Stimulated activated effector memory CD8-positive, alpha-beta T cell treated with anti-CD3 and anti-CD28 coated beads, Interleukin-12 subunit alpha, Interleukin-12 subunit beta, amount 100 ng/mL, for 72 hours (primary cell): ENCODE measurements at regions not wholly inside any gene's neighbourhood (a gene's known extent, or its start where the extent isn't known, plus 50 kb on each side); places are given as distances from the start of the nearest gene placed in this dataset.

Experiments
- ATAC-seq: fragments of 150-1000 bp; cut with Tn5 transposase; 2 replicates; pipeline ENCODE4 v1.10.0; 2021
- DNase-seq, 2 donors: peaks; one replicate each; pipeline ENCODE4 v3.0.0; 2021 to 2022; ENCODE audit warnings: low spot score in 2 of 2
- H3K27ac Mint-ChIP-seq: one replicate; pipeline ENCODE4 v1.8.0; 2022; ENCODE audit warnings: mild to moderate bottlenecking, mixed read lengths
- H3K36me3 Mint-ChIP-seq: one replicate; pipeline ENCODE4 v1.8.0; 2022; ENCODE audit warnings: mild to moderate bottlenecking, mixed read lengths
- H3K4me1 Mint-ChIP-seq: one replicate; pipeline ENCODE4 v1.8.0; 2022; ENCODE audit warnings: mixed read lengths
- H3K4me3 Mint-ChIP-seq: one replicate; pipeline ENCODE4 v1.8.0; 2022; ENCODE audit warnings: mild to moderate bottlenecking, mixed read lengths
- H3K9me3 Mint-ChIP-seq: one replicate; pipeline ENCODE4 v1.8.0; 2022; ENCODE audit warnings: mixed read lengths

GRCh38 chr3:189467451-189467850 lies 163.7 kb upstream of the TP63 start:
- DNase-seq (no peak), ATAC-seq (no peak)
- H3K4me1 Mint-ChIP-seq: no peaks in the 10 kb centered on the region
- no peaks in the 10 kb centered on the region for H3K9me3 Mint-ChIP-seq
- no peak overlapping the region for H3K4me3 Mint-ChIP-seq
- H3K27ac Mint-ChIP-seq: no peak overlapping the region
- H3K36me3 Mint-ChIP-seq: no peaks in the 10 kb centered on the region

GRCh38 chr3:189474944-189475343 lies 156.2 kb upstream of the TP63 start:
- no peaks in the 10 kb centered on the region for H3K36me3 Mint-ChIP-seq
- no peak overlapping the region for H3K4me3 Mint-ChIP-seq
- DNase-seq (no peak), ATAC-seq (no peak)
- H3K4me1 Mint-ChIP-seq: no peaks in the 10 kb centered on the region
- no peaks in the 10 kb centered on the region for H3K9me3 Mint-ChIP-seq
- H3K27ac Mint-ChIP-seq: no peak overlapping the region

GRCh38 chr3:189477614-189478013 lies 153.6 kb upstream of the TP63 start:
- Mint-ChIP-seq H3K36me3 (no peaks in the 10 kb centered on the region), H3K27ac (no peak overlapping the region), H3K4me3 (no peak overlapping the region), H3K4me1 (no peaks in the 10 kb centered on the region), H3K9me3 (peaks cover 4% of the 10 kb centered on the region)
- no peak for DNase-seq
- no peak for ATAC-seq

- no peaks in the 10 kb centered on the region for H3K36me3 Mint-ChIP-seq
- H3K4me3 Mint-ChIP-seq: no peak overlapping the region
- no peak for ATAC-seq
- no peak overlapping the region for H3K27ac Mint-ChIP-seq
- H3K9me3 Mint-ChIP-seq: peaks cover 7% of the 10 kb centered on the region
- no peak for DNase-seq
- no peaks in the 10 kb centered on the region for H3K4me1 Mint-ChIP-seq
These were observed 144.6 kb upstream of the TP63 start for GRCh38 chr3:189486556-189486955.

GRCh38 chr3:189488241-189488767 lies 142.9 kb upstream of the TP63 start:
- Mint-ChIP-seq H3K27ac (no peak overlapping the region), H3K9me3 (peaks cover 3% of the 10 kb centered on the region), H3K4me1 (no peaks in the 10 kb centered on the region), H3K36me3 (no peaks in the 10 kb centered on the region), H3K4me3 (no peak overlapping the region)
- DNase-seq: no peak
- peak; percentile 32 for ATAC-seq

GRCh38 chr3:189490337-189490736 lies 140.9 kb upstream of the TP63 start:
- no peaks in the 10 kb centered on the region for H3K36me3 Mint-ChIP-seq
- no peaks in the 10 kb centered on the region for H3K4me1 Mint-ChIP-seq
- no peak overlapping the region for H3K4me3 Mint-ChIP-seq
- H3K27ac Mint-ChIP-seq: no peak overlapping the region
- no peak for DNase-seq
- ATAC-seq: no peak
- no peaks in the 10 kb centered on the region for H3K9me3 Mint-ChIP-seq

GRCh38 chr3:189490749-189491148 lies 140.4 kb upstream of the TP63 start:
- Mint-ChIP-seq H3K9me3 (no peaks in the 10 kb centered on the region), H3K36me3 (no peaks in the 10 kb centered on the region), H3K4me1 (no peaks in the 10 kb centered on the region), H3K4me3 (no peak overlapping the region), H3K27ac (no peak overlapping the region)
- DNase-seq: no peak
- no peak for ATAC-seq

- no peak overlapping the region for H3K27ac Mint-ChIP-seq
- H3K36me3 Mint-ChIP-seq: no peaks in the 10 kb centered on the region
- no peaks in the 10 kb centered on the region for H3K9me3 Mint-ChIP-seq
- no peaks in the 10 kb centered on the region for H3K4me1 Mint-ChIP-seq
- no peak for ATAC-seq
- DNase-seq: no peak
- no peak overlapping the region for H3K4me3 Mint-ChIP-seq
These were observed 139.4 kb upstream of the TP63 start for GRCh38 chr3:189491831-189492230.

GRCh38 chr3:189493271-189493670 lies 137.9 kb upstream of the TP63 start:
- H3K27ac Mint-ChIP-seq: no peak overlapping the region
- DNase-seq (no peak), ATAC-seq (no peak)
- H3K9me3 Mint-ChIP-seq: no peaks in the 10 kb centered on the region
- no peaks in the 10 kb centered on the region for H3K36me3 Mint-ChIP-seq
- H3K4me3 Mint-ChIP-seq: no peak overlapping the region
- H3K4me1 Mint-ChIP-seq: no peaks in the 10 kb centered on the region

GRCh38 chr3:189494632-189495031 lies 136.6 kb upstream of the TP63 start:
- DNase-seq (no peak), ATAC-seq (no peak)
- no peak overlapping the region for H3K27ac Mint-ChIP-seq
- H3K4me1 Mint-ChIP-seq: no peaks in the 10 kb centered on the region
- H3K9me3 Mint-ChIP-seq: no peaks in the 10 kb centered on the region
- no peaks in the 10 kb centered on the region for H3K36me3 Mint-ChIP-seq
- H3K4me3 Mint-ChIP-seq: no peak overlapping the region

GRCh38 chr3:189496375-189497138 lies 134.6 kb upstream of the TP63 start:
- Mint-ChIP-seq H3K9me3 (peaks cover 5% of the 10 kb centered on the region), H3K27ac (no peak overlapping the region), H3K4me3 (no peak overlapping the region), H3K36me3 (no peaks in the 10 kb centered on the region), H3K4me1 (peaks cover 8% of the 10 kb centered on the region)
- ATAC-seq (no peak), DNase-seq (no peak)

- ATAC-seq (no peak), DNase-seq (no peak)
- H3K4me3 Mint-ChIP-seq: no peak overlapping the region
- peaks cover 5% of the 10 kb centered on the region for H3K9me3 Mint-ChIP-seq
- H3K4me1 Mint-ChIP-seq: peaks cover 20% of the 10 kb centered on the region
- H3K36me3 Mint-ChIP-seq: no peaks in the 10 kb centered on the region
- no peak overlapping the region for H3K27ac Mint-ChIP-seq
These were observed 132.0 kb upstream of the TP63 start for GRCh38 chr3:189498995-189499704.

- DNase-seq: no peak
- peak; percentile 34 for ATAC-seq
- no peak overlapping the region for H3K4me3 Mint-ChIP-seq
- H3K27ac Mint-ChIP-seq: no peak overlapping the region
- H3K36me3 Mint-ChIP-seq: no peaks in the 10 kb centered on the region
- peaks cover 20% of the 10 kb centered on the region for H3K4me1 Mint-ChIP-seq
- H3K9me3 Mint-ChIP-seq: peaks cover 5% of the 10 kb centered on the region
These were observed 130.9 kb upstream of the TP63 start for GRCh38 chr3:189500299-189500698.

GRCh38 chr3:189500798-189501495 lies 130.2 kb upstream of the TP63 start:
- H3K9me3 Mint-ChIP-seq: peaks cover 5% of the 10 kb centered on the region
- H3K4me1 Mint-ChIP-seq: peaks cover 20% of the 10 kb centered on the region
- no peak for DNase-seq
- no peaks in the 10 kb centered on the region for H3K36me3 Mint-ChIP-seq
- H3K4me3 Mint-ChIP-seq: no peak overlapping the region
- ATAC-seq: no peak
- H3K27ac Mint-ChIP-seq: no peak overlapping the region

- no peak overlapping the region for H3K4me3 Mint-ChIP-seq
- H3K36me3 Mint-ChIP-seq: no peaks in the 10 kb centered on the region
- DNase-seq (no peak), ATAC-seq (no peak)
- H3K9me3 Mint-ChIP-seq: peaks cover 5% of the 10 kb centered on the region
- H3K4me1 Mint-ChIP-seq: peaks cover 20% of the 10 kb centered on the region
- no peak overlapping the region for H3K27ac Mint-ChIP-seq
These were observed 128.9 kb upstream of the TP63 start for GRCh38 chr3:189502256-189502655.
